SU-DHL-6 (cell line): ENCODE measurements at regions not wholly inside any gene's neighbourhood (a gene's known extent, or its start where the extent isn't known, plus 50 kb on each side); places are given as distances from the start of the nearest gene placed in this dataset.

Experiments
- H2AFZ ChIP-seq: fragments of 200-600 bp; sonication (generic); 2 replicates; pipeline ENCODE4 v1.6.1; 2014; ENCODE audit warnings: low read depth, mild to moderate bottlenecking, moderate library complexity, mixed read lengths, antibody characterized with exemption, low read length; ENCODE audit not compliant: severe bottlenecking
- H3F3A ChIP-seq: fragments of 200-600 bp; shearing (Covaris generic); 2 replicates; pipeline ENCODE4 v1.6.0; 2016; ENCODE audit warnings: antibody characterized with exemption, mild to moderate bottlenecking; ENCODE audit not compliant: insufficient read depth
- H3K27ac ChIP-seq: fragments of 200-600 bp; sonication (generic); 2 replicates; pipeline ENCODE4 v1.5.1; 2016; ENCODE audit warnings: low read depth, mild to moderate bottlenecking, low read length, moderate library complexity, mixed read lengths
- H3K27me3 ChIP-seq: fragments of 200-600 bp; sonication (generic), shearing (Covaris generic); 2 replicates; pipeline ENCODE4 v1.6.0; 2014; ENCODE audit warnings: mild to moderate bottlenecking, low read length
- H3K36me3 ChIP-seq: fragments of 200-600 bp; sonication (generic); 2 replicates; pipeline ENCODE4 v1.6.1; 2014; ENCODE audit warnings: mild to moderate bottlenecking, low read length, mixed read lengths
- H3K4me2 ChIP-seq: fragments of 300-600, 200-600 bp; shearing (Covaris generic), sonication (generic); 2 replicates; pipeline ENCODE4 v1.6.0; 2014; ENCODE audit warnings: low read length, low read depth, mild to moderate bottlenecking; ENCODE audit not compliant: poor library complexity, severe bottlenecking
- H3K4me3 ChIP-seq: fragments of 200-600 bp; sonication (generic); 2 replicates; pipeline ENCODE4 v1.5.1; 2014; ENCODE audit warnings: antibody characterized with exemption, low read length, mild to moderate bottlenecking, mixed read lengths; ENCODE audit not compliant: insufficient read depth, poor library complexity, severe bottlenecking
- H3K79me2 ChIP-seq: fragments of 200-600 bp; sonication (generic); 2 replicates; pipeline ENCODE4 v1.6.1; 2014; ENCODE audit warnings: mild to moderate bottlenecking, low read length, moderate library complexity; ENCODE audit not compliant: insufficient read depth
- H3K9ac ChIP-seq: fragments of 200-600 bp; sonication (generic); 2 replicates; pipeline ENCODE4 v1.7.0; 2014; ENCODE audit warnings: mild to moderate bottlenecking, low read length
- H3K9me2 ChIP-seq: fragments of 200-600 bp; sonication (generic); replicated peaks from 2 replicates; pipeline ENCODE4 v1.6.1; 2014; ENCODE audit warnings: low read length; ENCODE audit not compliant: insufficient read depth
- H3K9me3 ChIP-seq: fragments of 200-600 bp; sonication (generic); 2 replicates; pipeline ENCODE4 v1.6.1; 2014; ENCODE audit warnings: low read length, mixed read lengths; ENCODE audit not compliant: insufficient read depth
- H4K20me1 ChIP-seq: fragments of 200-600 bp; sonication (generic); 2 replicates; pipeline ENCODE4 v1.6.1; 2014; ENCODE audit warnings: low read depth, mild to moderate bottlenecking, antibody characterized with exemption, low read length, moderate library complexity, mixed read lengths
- EZH2phosphoT487 ChIP-seq: fragments of 200-600 bp; sonication (generic), shearing (Covaris generic); conservative IDR thresholded peaks from 2 replicates; pipeline ENCODE4 v1.6.1; 2018; ENCODE audit warnings: mild to moderate bottlenecking, antibody characterized with exemption, low read length, moderate library complexity, mixed read lengths
- TF ChIP-seq, protein P1 (sequence below): fragments of 200-600 bp; sonication (generic); IDR thresholded peaks from one replicate; pipeline ENCODE4 v1.5.1; 2017; ENCODE audit warnings: antibody characterized with exemption, mild to moderate bottlenecking, low read length, moderate library complexity; ENCODE audit not compliant: insufficient read depth, poor library complexity, severe bottlenecking

GRCh38 chr13:73284081-73284874 lies 225.5 kb downstream of the KLF5 start:
- no peak overlapping the region for H3K27ac ChIP-seq
- H3K36me3 ChIP-seq: no peaks in the 10 kb centered on the region
- H3F3A ChIP-seq: no peaks in the 10 kb centered on the region
- TF ChIP-seq EZH2phosphoT487: no peak
- TF ChIP-seq, protein P1, sequence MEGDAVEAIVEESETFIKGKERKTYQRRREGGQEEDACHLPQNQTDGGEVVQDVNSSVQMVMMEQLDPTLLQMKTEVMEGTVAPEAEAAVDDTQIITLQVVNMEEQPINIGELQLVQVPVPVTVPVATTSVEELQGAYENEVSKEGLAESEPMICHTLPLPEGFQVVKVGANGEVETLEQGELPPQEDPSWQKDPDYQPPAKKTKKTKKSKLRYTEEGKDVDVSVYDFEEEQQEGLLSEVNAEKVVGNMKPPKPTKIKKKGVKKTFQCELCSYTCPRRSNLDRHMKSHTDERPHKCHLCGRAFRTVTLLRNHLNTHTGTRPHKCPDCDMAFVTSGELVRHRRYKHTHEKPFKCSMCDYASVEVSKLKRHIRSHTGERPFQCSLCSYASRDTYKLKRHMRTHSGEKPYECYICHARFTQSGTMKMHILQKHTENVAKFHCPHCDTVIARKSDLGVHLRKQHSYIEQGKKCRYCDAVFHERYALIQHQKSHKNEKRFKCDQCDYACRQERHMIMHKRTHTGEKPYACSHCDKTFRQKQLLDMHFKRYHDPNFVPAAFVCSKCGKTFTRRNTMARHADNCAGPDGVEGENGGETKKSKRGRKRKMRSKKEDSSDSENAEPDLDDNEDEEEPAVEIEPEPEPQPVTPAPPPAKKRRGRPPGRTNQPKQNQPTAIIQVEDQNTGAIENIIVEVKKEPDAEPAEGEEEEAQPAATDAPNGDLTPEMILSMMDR: no peak
- H2AFZ ChIP-seq: no peak overlapping the region
- no peak overlapping the region for H3K4me3 ChIP-seq
- no peak overlapping the region for H3K9ac ChIP-seq
- H3K79me2 ChIP-seq: no peaks in the 10 kb centered on the region
- no peaks in the 10 kb centered on the region for H4K20me1 ChIP-seq
- H3K9me2 ChIP-seq: no peaks in the 10 kb centered on the region
- H3K4me2 ChIP-seq: no peak overlapping the region
- no peaks in the 10 kb centered on the region for H3K9me3 ChIP-seq
- no peaks in the 10 kb centered on the region for H3K27me3 ChIP-seq

GRCh38 chr13:73283636-73284035 lies 224.8 kb downstream of the KLF5 start:
- H3K79me2 ChIP-seq: no peaks in the 10 kb centered on the region
- H2AFZ ChIP-seq: no peak overlapping the region
- H3K4me3 ChIP-seq: no peak overlapping the region
- H3K36me3 ChIP-seq: no peaks in the 10 kb centered on the region
- H3K27ac ChIP-seq: no peak overlapping the region
- H3K4me2 ChIP-seq: no peak overlapping the region
- no peaks in the 10 kb centered on the region for H3F3A ChIP-seq
- H4K20me1 ChIP-seq: no peaks in the 10 kb centered on the region
- no peaks in the 10 kb centered on the region for H3K27me3 ChIP-seq
- H3K9ac ChIP-seq: no peak overlapping the region
- TF ChIP-seq, protein P1: no peak
- TF ChIP-seq EZH2phosphoT487: no peak
- H3K9me3 ChIP-seq: no peaks in the 10 kb centered on the region
- no peaks in the 10 kb centered on the region for H3K9me2 ChIP-seq

DNA sequence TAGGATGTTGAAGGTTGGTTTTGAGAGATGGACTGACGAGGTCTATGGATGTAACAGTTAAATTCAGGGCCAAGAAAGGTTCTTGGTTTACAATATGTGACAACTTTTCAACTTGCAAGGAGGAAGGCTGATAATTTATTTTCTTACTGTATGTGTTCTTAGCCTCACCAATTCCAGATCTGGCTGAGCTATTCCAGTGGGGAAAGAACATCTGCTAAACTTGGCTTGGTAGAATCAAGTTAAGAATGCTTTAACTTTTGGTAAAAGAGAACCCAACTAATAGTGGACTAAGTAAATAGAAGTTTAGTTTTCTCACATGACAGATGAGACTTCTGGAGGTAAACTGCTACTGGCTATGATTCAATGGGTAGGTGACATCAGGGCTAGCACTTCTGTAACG lies 222.9 kb downstream of the KLF5 start:
- no peaks in the 10 kb centered on the region for H3K79me2 ChIP-seq
- no peaks in the 10 kb centered on the region for H4K20me1 ChIP-seq
- H3K4me3 ChIP-seq: no peak overlapping the region
- no peaks in the 10 kb centered on the region for H3K9me3 ChIP-seq
- H3K27ac ChIP-seq: no peak overlapping the region
- no peaks in the 10 kb centered on the region for H3K9me2 ChIP-seq
- H3K36me3 ChIP-seq: no peaks in the 10 kb centered on the region
- H3K4me2 ChIP-seq: no peak overlapping the region
- no peaks in the 10 kb centered on the region for H3F3A ChIP-seq
- H3K9ac ChIP-seq: no peak overlapping the region
- no peak for TF ChIP-seq EZH2phosphoT487
- TF ChIP-seq, protein P1: no peak
- H2AFZ ChIP-seq: no peak overlapping the region
- no peaks in the 10 kb centered on the region for H3K27me3 ChIP-seq
